Loucy (cell line): ENCODE measurements at regions not wholly inside any gene's neighbourhood (a gene's known extent, or its start where the extent isn't known, plus 50 kb on each side); places are given as distances from the start of the nearest gene placed in this dataset.

ENCODE experiments used
- H2AFZ ChIP-seq: fragments of 200-600 bp; sonication (generic); 2 replicates; pipeline ENCODE4 v1.6.0; 2016; ENCODE audit warnings: antibody characterized with exemption, mild to moderate bottlenecking, low read length, moderate library complexity
- H3F3A ChIP-seq: fragments of 200-600 bp; 2 replicates; pipeline ENCODE4 v1.6.0; 2016; ENCODE audit warnings: antibody characterized with exemption, low read depth, mild to moderate bottlenecking
- H3K27me3 ChIP-seq: fragments of 200-600 bp; sonication (generic); 2 replicates; pipeline ENCODE4 v1.6.1; 2014; ENCODE audit warnings: low read length, mild to moderate bottlenecking; ENCODE audit not compliant: insufficient read depth, poor library complexity, severe bottlenecking
- H3K36me3 ChIP-seq: fragments of 200-600 bp; sonication (generic); 2 replicates; pipeline ENCODE4 v1.6.1; 2016; ENCODE audit warnings: low read length; ENCODE audit not compliant: insufficient read depth
- H3K4me1 ChIP-seq: fragments of 200-600 bp; sonication (generic); 2 replicates; pipeline ENCODE4 v1.5.1; 2014; ENCODE audit warnings: low read length, mild to moderate bottlenecking; ENCODE audit not compliant: insufficient read depth, poor library complexity, severe bottlenecking
- H3K4me2 ChIP-seq: fragments of 200-600 bp; sonication (generic); 2 replicates; pipeline ENCODE4 v1.6.0; 2014; ENCODE audit warnings: antibody characterized with exemption, low read length, low read depth, mild to moderate bottlenecking; ENCODE audit not compliant: poor library complexity, severe bottlenecking
- H3K4me3 ChIP-seq: fragments of 200-600 bp; sonication (generic); 2 replicates; pipeline ENCODE4 v1.5.1; 2014; ENCODE audit warnings: low read length, mild to moderate bottlenecking, mixed read lengths; ENCODE audit not compliant: poor library complexity, severe bottlenecking
- H3K79me2 ChIP-seq: fragments of 200-600 bp; sonication (generic); 2 replicates; pipeline ENCODE4 v1.6.1; 2014; ENCODE audit warnings: low read length; ENCODE audit not compliant: insufficient read depth
- H3K9ac ChIP-seq: fragments of 200-600 bp; sonication (generic); 2 replicates; pipeline ENCODE4 v1.6.0; 2014; ENCODE audit warnings: mild to moderate bottlenecking, low read depth, low read length, moderate library complexity; ENCODE audit not compliant: poor library complexity, severe bottlenecking
- H3K9me2 ChIP-seq: fragments of 200-600 bp; sonication (generic); replicated peaks from 2 replicates; pipeline ENCODE4 v1.6.1; 2016; ENCODE audit warnings: low read depth, low read length, mixed read lengths
- H3K9me3 ChIP-seq: fragments of 200-600 bp; sonication (generic); 2 replicates; pipeline ENCODE4 v1.6.1; 2014; ENCODE audit warnings: mild to moderate bottlenecking, antibody characterized with exemption, low read length, low read depth; ENCODE audit not compliant: insufficient read depth
- H4K20me1 ChIP-seq: fragments of 200-600 bp; sonication (generic); 2 replicates; pipeline ENCODE4 v1.6.0; 2014; ENCODE audit warnings: antibody characterized with exemption, low read length, mild to moderate bottlenecking; ENCODE audit not compliant: insufficient read depth, poor library complexity, severe bottlenecking
- CTCF ChIP-seq: fragments of 200-600 bp; sonication (generic); conservative IDR thresholded peaks from 2 replicates; pipeline ENCODE4 v1.5.1; 2014; ENCODE audit warnings: mild to moderate bottlenecking, antibody characterized with exemption, low read length
- EZH2phosphoT487 ChIP-seq: fragments of 200-600 bp; IDR thresholded peaks from 2 replicates; pipeline ENCODE4 v1.6.1; 2018; ENCODE audit warnings: antibody characterized with exemption, mild to moderate bottlenecking, moderate library complexity, borderline replicate concordance

GRCh38 chr12:124665511-124665910 is 98.1 kb upstream of the NCOR2 start:
- TF ChIP-seq CTCF (no peak), EZH2phosphoT487 (no peak)
- no peak overlapping the region for H3K4me2 ChIP-seq

DNA sequence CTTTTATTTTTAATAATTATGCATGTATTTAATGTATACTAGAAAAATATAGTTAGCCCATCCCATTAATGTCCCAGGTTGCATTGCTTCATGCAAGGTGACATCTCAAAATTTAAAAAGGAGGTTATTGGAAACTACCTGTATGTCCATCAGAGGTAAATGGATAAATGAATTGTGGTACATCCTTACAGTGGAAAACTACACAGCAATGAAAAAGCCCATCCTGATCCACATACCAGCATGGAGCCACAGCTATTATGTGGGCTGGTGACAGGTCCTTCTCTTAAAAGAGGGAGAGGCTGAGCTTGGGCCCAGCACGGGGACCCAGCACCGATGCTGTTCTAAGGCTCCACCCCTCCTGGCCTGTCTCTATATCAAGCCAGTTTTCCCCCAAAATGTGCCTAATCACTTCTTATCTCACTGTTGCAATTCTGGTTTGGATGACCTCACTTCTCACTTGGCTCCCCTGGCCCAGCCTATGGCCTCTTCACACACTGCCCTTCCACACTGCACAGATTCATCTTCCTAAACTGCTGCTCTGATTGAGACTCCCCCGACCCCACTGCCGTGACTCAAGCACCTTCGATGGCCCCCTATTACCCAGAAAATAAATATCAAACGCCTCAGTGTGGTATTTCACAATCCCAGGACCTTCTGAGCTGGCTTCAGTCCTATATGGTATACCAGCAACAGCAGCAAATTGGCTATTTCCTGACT is 97.1 kb upstream of the NCOR2 start:
- Histone ChIP-seq H3K9me2 (no peaks in the 10 kb centered on the region), H2AFZ (no peak overlapping the region), H4K20me1 (no peaks in the 10 kb centered on the region), H3K9me3 (no peaks in the 10 kb centered on the region), H3K4me3 (no peak overlapping the region), H3K79me2 (no peaks in the 10 kb centered on the region), H3K4me2 (no peak overlapping the region), H3F3A (no peaks in the 10 kb centered on the region), H3K36me3 (no peaks in the 10 kb centered on the region), H3K4me1 (no peaks in the 10 kb centered on the region), H3K9ac (no peak overlapping the region), H3K27me3 (no peaks in the 10 kb centered on the region)
- no peak for TF ChIP-seq CTCF
- TF ChIP-seq EZH2phosphoT487 = no peak

More at GRCh38 chr12:124665511-124665910, 98.1 kb upstream of the NCOR2 start:
- Histone ChIP-seq H3K9ac (no peak overlapping the region), H3K9me2 (no peaks in the 10 kb centered on the region), H3K27me3 (no peaks in the 10 kb centered on the region), H3K9me3 (no peaks in the 10 kb centered on the region), H3K36me3 (no peaks in the 10 kb centered on the region), H3K4me3 (no peak overlapping the region), H3K79me2 (no peaks in the 10 kb centered on the region), H4K20me1 (no peaks in the 10 kb centered on the region), H3F3A (no peaks in the 10 kb centered on the region), H2AFZ (no peak overlapping the region), H3K4me1 (no peaks in the 10 kb centered on the region)

DNA sequence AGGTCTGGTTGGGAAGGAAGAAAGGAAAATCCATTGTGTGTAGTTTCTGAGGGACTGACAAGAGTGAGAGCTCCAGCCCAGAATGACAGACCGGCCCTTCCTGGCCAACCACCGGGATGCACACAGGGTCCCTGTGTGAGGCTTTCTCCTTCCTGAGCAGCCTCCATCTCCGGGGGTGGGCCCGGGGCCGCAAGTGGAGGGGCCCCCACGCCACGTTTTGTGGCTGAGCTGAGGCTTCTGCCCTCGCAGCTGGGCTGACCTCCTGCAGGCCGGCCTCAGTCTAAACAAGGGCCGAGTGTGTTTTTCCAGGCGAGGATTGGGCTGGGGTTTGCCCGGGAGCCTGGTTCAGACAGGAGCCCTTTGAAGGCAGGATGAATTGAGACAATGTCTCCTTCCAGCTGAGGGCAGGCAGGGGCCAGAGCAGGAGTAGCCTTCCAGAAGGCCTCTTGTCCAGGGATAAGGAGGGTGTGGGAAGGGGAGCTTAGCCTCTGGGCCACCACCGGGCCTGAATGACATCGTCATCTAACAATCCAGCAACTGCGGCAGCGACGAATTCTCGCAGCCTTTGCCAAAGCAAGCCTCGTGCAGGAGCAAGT is 96.5 kb upstream of the NCOR2 start:
- Histone ChIP-seq H3K27me3 (no peaks in the 10 kb centered on the region), H3K36me3 (no peaks in the 10 kb centered on the region), H3K9me2 (no peaks in the 10 kb centered on the region), H3K4me1 (no peaks in the 10 kb centered on the region), H3K79me2 (no peaks in the 10 kb centered on the region), H3K9me3 (no peaks in the 10 kb centered on the region), H4K20me1 (no peaks in the 10 kb centered on the region), H2AFZ (no peak overlapping the region), H3K4me2 (no peak overlapping the region), H3K9ac (no peak overlapping the region), H3K4me3 (no peak overlapping the region), H3F3A (no peaks in the 10 kb centered on the region)
- no peak for TF ChIP-seq EZH2phosphoT487
- no peak for TF ChIP-seq CTCF
